ENCODE measurements at regions not wholly inside any gene's neighbourhood (a gene's known extent, or its start where the extent isn't known, plus 50 kb on each side); places are given as distances from the start of the nearest gene placed in this dataset.

DNA sequence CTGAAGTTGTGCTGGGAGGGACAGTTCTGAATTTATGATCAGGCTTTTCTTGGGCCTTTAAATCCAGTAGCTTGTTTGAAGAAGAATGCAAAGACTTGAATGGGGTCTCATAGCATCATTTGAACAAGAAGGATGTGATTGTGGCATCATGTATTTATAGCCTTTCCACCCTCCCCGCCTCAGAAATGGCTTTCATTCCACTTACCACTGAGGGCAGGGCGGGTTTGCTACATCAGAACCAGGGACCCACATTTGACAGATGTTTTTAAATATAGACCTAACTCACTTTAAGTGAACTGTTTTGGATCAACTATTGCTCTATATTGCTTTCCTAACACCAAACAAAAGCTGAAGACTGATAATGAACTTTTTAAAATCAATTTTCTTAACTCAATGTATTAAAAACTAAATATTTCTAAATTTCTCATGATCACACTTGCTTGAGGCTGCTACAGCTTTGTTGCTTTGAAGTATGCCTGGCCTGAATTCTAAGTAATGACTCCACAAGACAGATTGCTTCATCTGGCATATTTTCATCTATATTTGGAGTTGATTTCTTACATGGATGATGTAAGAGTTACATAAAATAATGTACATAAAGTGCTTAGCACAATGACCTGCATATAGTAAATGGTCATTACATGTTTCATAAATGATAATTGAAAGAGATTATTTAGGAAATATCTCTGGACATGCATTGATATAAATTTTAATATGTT is 1552.9 kb upstream of the SLC39A10 start:
- no peaks in the 10 kb centered on the region for H3K9me3 ChIP-seq
- POLR2A ChIA-PET = interaction anchor here in 1 of 2 donors (0.5 kb wide), 1 partner anchor 1553 kb away, joined by 6 read pairs; no protein-coding TSS in a partner anchor
- DNase-seq = no peak
- no peaks in the 10 kb centered on the region for H3K27me3 ChIP-seq (replicated peaks in 1 of 2; ENCODE audit: control insufficient read depth in 2 of 2, extremely low read depth in 1 of 2, insufficient read depth in 2 of 2, low read length in 1 of 2)
- Mint-ChIP-seq H3K9me3 (no peaks in the 10 kb centered on the region), H3K36me3 (no peaks in the 10 kb centered on the region), H3K27me3 (no peaks in the 10 kb centered on the region), H3K27ac (no peak overlapping the region), H3K4me3 (no peak overlapping the region), H3K4me1 (no peaks in the 10 kb centered on the region)
- WGBS (ENCODE audit: insufficient coverage) = 66% methylated on average over 2 of the region's 2 CpGs
- no peak for ATAC-seq (replicated peaks in 1 of 4)
- no peak overlapping the region for H3K27ac ChIP-seq (ENCODE audit: low read length)
- CTCF ChIA-PET = interaction anchor here in 1 of 2 donors (0.7 kb wide), 1 partner anchor 229 kb away, joined by 3 read pairs; no protein-coding TSS in a partner anchor
- no peak overlapping the region for H3K4me3 ChIP-seq (ENCODE audit: control insufficient read depth in 1 of 2, extremely low read depth in 1 of 2, low read length in 1 of 2)
- no peaks in the 10 kb centered on the region for H3K4me1 ChIP-seq (ENCODE audit: control insufficient read depth in 1 of 2, extremely low read depth in 1 of 2, insufficient read depth in 2 of 2, low read length in 2 of 2)
- H3K36me3 ChIP-seq (ENCODE audit: control insufficient read depth in 2 of 2, extremely low read depth in 1 of 2, insufficient read depth in 1 of 2, low read length in 1 of 2) = no peaks in the 10 kb centered on the region

DNA sequence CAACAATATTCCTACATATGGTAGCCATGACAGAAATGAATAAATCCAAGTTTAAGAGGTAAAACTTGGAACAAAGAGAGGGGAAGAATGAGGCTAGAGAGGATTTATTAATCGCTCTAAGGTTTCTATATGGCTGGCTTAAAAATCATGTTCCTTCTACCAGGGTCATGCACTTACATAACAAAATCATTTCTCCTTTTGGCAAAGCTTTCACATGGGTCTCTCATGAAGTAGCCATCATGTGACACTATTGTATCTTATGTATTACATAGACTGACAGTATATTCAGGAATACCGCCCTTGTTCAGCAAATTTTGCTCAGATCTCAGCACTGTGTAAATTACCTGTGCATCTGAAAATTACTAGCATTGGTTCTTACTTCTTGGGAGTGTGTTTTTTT is 1554.5 kb upstream of the SLC39A10 start:
- Histone ChIP-seq H3K27me3 (replicated peaks in 1 of 2; ENCODE audit: control insufficient read depth in 2 of 2, extremely low read depth in 1 of 2, insufficient read depth in 2 of 2, low read length in 1 of 2) (no peaks in the 10 kb centered on the region), H3K27ac (ENCODE audit: low read length) (no peak overlapping the region), H3K9me3 (no peaks in the 10 kb centered on the region), H3K4me1 (ENCODE audit: control insufficient read depth in 1 of 2, extremely low read depth in 1 of 2, insufficient read depth in 2 of 2, low read length in 2 of 2) (no peaks in the 10 kb centered on the region), H3K36me3 (ENCODE audit: control insufficient read depth in 2 of 2, extremely low read depth in 1 of 2, insufficient read depth in 1 of 2, low read length in 1 of 2) (no peaks in the 10 kb centered on the region), H3K4me3 (ENCODE audit: control insufficient read depth in 1 of 2, extremely low read depth in 1 of 2, low read length in 1 of 2) (no peak overlapping the region)
- ChIA-PET POLR2A (no interaction called here), CTCF (no interaction called here)
- H3K9me3 Mint-ChIP-seq = no peaks in the 10 kb centered on the region
- H3K4me1 Mint-ChIP-seq = no peaks in the 10 kb centered on the region
- ATAC-seq (replicated peaks in 1 of 4) (no peak), DNase-seq (no peak)
- no CpG with 5 or more reads among the region's 2 CpGs for WGBS (ENCODE audit: insufficient coverage)
- no peaks in the 10 kb centered on the region for H3K27me3 Mint-ChIP-seq
- H3K4me3 Mint-ChIP-seq = no peak overlapping the region
- no peak overlapping the region for H3K27ac Mint-ChIP-seq
- H3K36me3 Mint-ChIP-seq = no peaks in the 10 kb centered on the region

DNA sequence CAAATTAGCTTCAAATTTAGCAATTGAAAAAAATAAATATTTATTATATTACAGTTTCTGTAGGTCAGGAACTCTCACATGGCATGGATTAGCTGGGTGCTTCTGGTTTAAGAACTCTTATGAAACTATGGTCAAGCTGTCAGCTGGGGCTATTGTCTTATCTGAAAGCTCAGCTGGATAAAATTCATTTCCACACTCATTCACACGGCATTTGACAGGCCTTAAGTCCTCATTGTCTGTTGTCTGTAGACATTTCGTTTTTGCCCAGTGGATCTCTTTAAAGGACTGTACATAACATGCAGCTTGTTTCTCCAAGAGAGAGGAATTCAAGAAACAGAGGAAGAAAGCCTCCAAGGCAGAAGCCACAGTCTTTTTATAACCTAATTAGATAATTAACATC is 1556.8 kb upstream of the SLC39A10 start:
- no peak overlapping the region for H3K4me3 Mint-ChIP-seq
- no CpG with 5 or more reads among the region's 2 CpGs for WGBS (ENCODE audit: insufficient coverage)
- no peaks in the 10 kb centered on the region for H3K4me1 Mint-ChIP-seq
- H3K27me3 Mint-ChIP-seq = no peaks in the 10 kb centered on the region
- Histone ChIP-seq H3K27ac (ENCODE audit: low read length) (no peak overlapping the region), H3K4me3 (ENCODE audit: control insufficient read depth in 1 of 2, extremely low read depth in 1 of 2, low read length in 1 of 2) (no peak overlapping the region), H3K9me3 (no peaks in the 10 kb centered on the region), H3K27me3 (replicated peaks in 1 of 2; ENCODE audit: control insufficient read depth in 2 of 2, extremely low read depth in 1 of 2, insufficient read depth in 2 of 2, low read length in 1 of 2) (no peaks in the 10 kb centered on the region), H3K36me3 (ENCODE audit: control insufficient read depth in 2 of 2, extremely low read depth in 1 of 2, insufficient read depth in 1 of 2, low read length in 1 of 2) (no peaks in the 10 kb centered on the region), H3K4me1 (ENCODE audit: control insufficient read depth in 1 of 2, extremely low read depth in 1 of 2, insufficient read depth in 2 of 2, low read length in 2 of 2) (no peaks in the 10 kb centered on the region)
- ATAC-seq (replicated peaks in 1 of 4) (no peak), DNase-seq (no peak)
- CTCF ChIA-PET = no interaction called here
- POLR2A ChIA-PET = no interaction called here
- no peaks in the 10 kb centered on the region for H3K36me3 Mint-ChIP-seq
- no peak overlapping the region for H3K27ac Mint-ChIP-seq
- H3K9me3 Mint-ChIP-seq = no peaks in the 10 kb centered on the region

DNA sequence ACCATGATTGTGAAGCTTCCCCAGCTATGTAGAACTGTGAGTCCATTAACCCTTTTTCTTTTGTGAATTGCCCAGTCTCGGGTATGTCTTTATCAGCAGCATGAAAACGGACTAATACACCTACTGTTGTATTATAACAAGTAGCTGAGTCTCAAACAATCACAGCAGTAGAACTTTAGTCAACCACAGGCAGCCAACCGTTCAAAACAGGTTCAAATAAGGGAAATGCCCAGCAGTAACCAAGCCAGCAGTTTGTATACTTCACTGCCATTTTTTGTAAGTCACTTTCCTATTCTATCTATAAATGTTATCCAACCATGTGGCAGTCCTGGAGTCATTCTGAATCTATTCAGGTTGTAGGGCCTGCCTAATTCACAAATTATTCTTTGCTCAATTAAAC is 1560.6 kb upstream of the SLC39A10 start:
- no peaks in the 10 kb centered on the region for H3K36me3 ChIP-seq (ENCODE audit: control insufficient read depth in 2 of 2, extremely low read depth in 1 of 2, insufficient read depth in 1 of 2, low read length in 1 of 2)
- CTCF ChIA-PET = no interaction called here
- no peaks in the 10 kb centered on the region for H3K9me3 Mint-ChIP-seq
- H3K4me3 ChIP-seq (ENCODE audit: control insufficient read depth in 1 of 2, extremely low read depth in 1 of 2, low read length in 1 of 2) = no peak overlapping the region
- DNase-seq (no peak), ATAC-seq (replicated peaks in 1 of 4) (no peak)
- H3K4me1 Mint-ChIP-seq = no peaks in the 10 kb centered on the region
- no peak overlapping the region for H3K27ac Mint-ChIP-seq
- H3K27me3 Mint-ChIP-seq = no peaks in the 10 kb centered on the region
- H3K4me1 ChIP-seq (ENCODE audit: control insufficient read depth in 1 of 2, extremely low read depth in 1 of 2, insufficient read depth in 2 of 2, low read length in 2 of 2) = no peaks in the 10 kb centered on the region
- no peak overlapping the region for H3K4me3 Mint-ChIP-seq
- POLR2A ChIA-PET = no interaction called here
- no CpG with 5 or more reads among the region's 3 CpGs for WGBS (ENCODE audit: insufficient coverage)
- no peaks in the 10 kb centered on the region for H3K9me3 ChIP-seq
- no peaks in the 10 kb centered on the region for H3K27me3 ChIP-seq (replicated peaks in 1 of 2; ENCODE audit: control insufficient read depth in 2 of 2, extremely low read depth in 1 of 2, insufficient read depth in 2 of 2, low read length in 1 of 2)
- no peak overlapping the region for H3K27ac ChIP-seq (ENCODE audit: low read length)
- no peaks in the 10 kb centered on the region for H3K36me3 Mint-ChIP-seq

DNA sequence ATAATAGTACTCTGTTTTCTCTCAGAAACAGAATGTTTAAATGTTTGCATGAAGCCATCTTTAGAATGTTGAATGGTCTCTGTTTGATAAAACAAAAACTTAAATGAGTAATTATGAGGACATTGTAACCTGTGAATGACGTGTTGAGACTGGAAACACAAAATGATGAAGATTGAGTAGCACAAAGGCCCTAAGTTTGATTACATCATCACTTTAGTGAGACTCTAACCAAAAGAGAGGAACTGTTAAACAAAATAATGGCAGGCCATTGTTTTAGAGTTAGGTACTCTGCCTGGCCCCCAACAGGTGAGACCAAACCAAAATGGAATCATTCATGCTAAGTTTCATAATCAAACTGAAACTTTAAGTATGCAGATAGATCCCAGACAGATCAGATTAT is 1561.7 kb upstream of the SLC39A10 start:
- no peaks in the 10 kb centered on the region for H3K4me1 ChIP-seq (ENCODE audit: control insufficient read depth in 1 of 2, extremely low read depth in 1 of 2, insufficient read depth in 2 of 2, low read length in 2 of 2)
- no peaks in the 10 kb centered on the region for H3K27me3 ChIP-seq (replicated peaks in 1 of 2; ENCODE audit: control insufficient read depth in 2 of 2, extremely low read depth in 1 of 2, insufficient read depth in 2 of 2, low read length in 1 of 2)
- 80% methylated on average over 1 of the region's 1 CpG for WGBS (ENCODE audit: insufficient coverage)
- Mint-ChIP-seq H3K4me1 (no peaks in the 10 kb centered on the region), H3K36me3 (no peaks in the 10 kb centered on the region), H3K9me3 (no peaks in the 10 kb centered on the region), H3K4me3 (no peak overlapping the region), H3K27me3 (no peaks in the 10 kb centered on the region), H3K27ac (no peak overlapping the region)
- CTCF ChIA-PET = no interaction called here
- no peaks in the 10 kb centered on the region for H3K36me3 ChIP-seq (ENCODE audit: control insufficient read depth in 2 of 2, extremely low read depth in 1 of 2, insufficient read depth in 1 of 2, low read length in 1 of 2)
- H3K27ac ChIP-seq (ENCODE audit: low read length) = no peak overlapping the region
- no peak overlapping the region for H3K4me3 ChIP-seq (ENCODE audit: control insufficient read depth in 1 of 2, extremely low read depth in 1 of 2, low read length in 1 of 2)
- ATAC-seq (replicated peaks in 1 of 4) (no peak), DNase-seq (no peak)
- POLR2A ChIA-PET = no interaction called here
- no peaks in the 10 kb centered on the region for H3K9me3 ChIP-seq

DNA sequence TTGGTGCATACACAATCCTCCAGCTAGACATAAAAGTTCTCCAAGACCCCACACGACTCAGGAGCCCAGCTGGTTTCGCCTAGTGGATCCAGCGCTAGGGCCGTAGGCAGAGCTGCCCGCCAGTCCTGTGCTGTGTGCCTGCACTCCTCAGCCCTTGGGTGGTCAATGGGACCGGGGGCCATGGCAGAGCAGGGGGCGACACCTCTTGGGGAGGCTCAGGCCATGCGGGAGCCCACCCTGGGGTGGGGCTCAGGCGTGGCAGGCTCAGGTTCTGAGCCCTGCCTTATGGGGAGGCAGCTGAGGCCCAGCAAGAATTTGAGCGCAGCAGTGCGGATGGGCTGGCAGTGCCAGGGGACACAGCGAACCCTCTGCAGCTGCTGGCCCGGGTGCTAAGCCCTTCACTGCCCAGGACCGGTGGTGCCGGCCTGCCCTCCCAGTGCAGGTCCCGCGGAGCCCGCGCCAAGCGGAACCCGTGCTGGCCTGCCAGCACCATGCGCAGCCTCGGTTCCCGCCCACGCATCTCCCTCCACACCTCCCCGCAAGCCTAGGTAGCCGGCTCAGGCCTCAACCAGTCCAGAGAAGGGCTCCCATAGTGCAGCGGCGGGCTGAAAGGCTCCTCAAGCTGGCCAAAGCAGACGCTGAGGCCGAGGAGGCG is 1566.6 kb upstream of the SLC39A10 start:
- ATAC-seq (replicated peaks in 1 of 4) (no peak), DNase-seq (no peak)
- no peaks in the 10 kb centered on the region for H3K27me3 Mint-ChIP-seq
- no peak overlapping the region for H3K27ac Mint-ChIP-seq
- no peaks in the 10 kb centered on the region for H3K9me3 Mint-ChIP-seq
- 91% methylated on average over 21 of the region's 32 CpGs for WGBS (ENCODE audit: insufficient coverage)
- H3K9me3 ChIP-seq = no peaks in the 10 kb centered on the region
- no peak overlapping the region for H3K4me3 ChIP-seq (ENCODE audit: control insufficient read depth in 1 of 2, extremely low read depth in 1 of 2, low read length in 1 of 2)
- H3K4me1 ChIP-seq (ENCODE audit: control insufficient read depth in 1 of 2, extremely low read depth in 1 of 2, insufficient read depth in 2 of 2, low read length in 2 of 2) = no peaks in the 10 kb centered on the region
- POLR2A ChIA-PET = interaction anchor here in 1 of 2 donors (0.7 kb wide), 1 partner anchor 1249 kb away, joined by 3 read pairs; no protein-coding TSS in a partner anchor
- CTCF ChIA-PET = no interaction called here
- no peaks in the 10 kb centered on the region for H3K27me3 ChIP-seq (replicated peaks in 1 of 2; ENCODE audit: control insufficient read depth in 2 of 2, extremely low read depth in 1 of 2, insufficient read depth in 2 of 2, low read length in 1 of 2)
- no peaks in the 10 kb centered on the region for H3K4me1 Mint-ChIP-seq
- H3K27ac ChIP-seq (ENCODE audit: low read length) = no peak overlapping the region
- H3K36me3 ChIP-seq (ENCODE audit: control insufficient read depth in 2 of 2, extremely low read depth in 1 of 2, insufficient read depth in 1 of 2, low read length in 1 of 2) = no peaks in the 10 kb centered on the region
- no peak overlapping the region for H3K4me3 Mint-ChIP-seq
- H3K36me3 Mint-ChIP-seq = no peaks in the 10 kb centered on the region

Data from T-cell (primary cell).